Neural progenitor cell (in vitro differentiated cells): ENCODE measurements at regions not wholly inside any gene's neighbourhood (a gene's known extent, or its start where the extent isn't known, plus 50 kb on each side); places are given as distances from the start of the nearest gene placed in this dataset.

ENCODE experiments used
- DNase-seq: peaks from one replicate; pipeline ENCODE4 v3.0.0-alpha.2; 2016; ENCODE audit warnings: low spot score
- H2AFZ ChIP-seq: fragments of 200-600 bp; sonication (generic); replicated peaks from 2 replicates; pipeline ENCODE4 v1.6.1; 2016; ENCODE audit warnings: antibody characterized with exemption
- H3F3A ChIP-seq: fragments of 200-600 bp; sonication (generic); 2 replicates; pipeline ENCODE4 v1.6.1; 2016; ENCODE audit warnings: antibody characterized with exemption, low read depth
- H3K27ac ChIP-seq: fragments of 200-600 bp; sonication (generic); 2 replicates; pipeline ENCODE4 v1.5.1; 2016; ENCODE audit warnings: mild to moderate bottlenecking
- H3K27me3 ChIP-seq: fragments of 200-600 bp; sonication (generic); 2 replicates; pipeline ENCODE4 v1.6.1; 2016; ENCODE audit warnings: mild to moderate bottlenecking, moderate library complexity
- H3K36me3 ChIP-seq: fragments of 200-600 bp; sonication (generic); 2 replicates; pipeline ENCODE4 v1.5.1; 2016
- H3K4me1 ChIP-seq: fragments of 200-600 bp; sonication (generic); 2 replicates; pipeline ENCODE4 v1.6.1; 2016; ENCODE audit warnings: mixed run types
- H3K4me2 ChIP-seq: fragments of 200-600 bp; sonication (generic); 2 replicates; pipeline ENCODE4 v1.6.1; 2016
- H3K4me3 ChIP-seq: fragments of 200-600 bp; sonication (generic); 2 replicates; pipeline ENCODE4 v1.5.1; 2016
- H3K79me2 ChIP-seq: fragments of 200-600 bp; sonication (generic); 2 replicates; pipeline ENCODE4 v1.6.1; 2016; ENCODE audit warnings: low read depth
- H3K9ac ChIP-seq: fragments of 200-600 bp; sonication (generic); 2 replicates; pipeline ENCODE4 v1.6.1; 2016
- H3K9me3 ChIP-seq: fragments of 200-600 bp; sonication (generic); 2 replicates; pipeline ENCODE4 v1.5.1; 2016; ENCODE audit warnings: low read depth
- H4K20me1 ChIP-seq: fragments of 200-600 bp; sonication (generic); 2 replicates; pipeline ENCODE4 v1.6.1; 2016; ENCODE audit warnings: low read depth
- H3K27ac Mint-ChIP-seq: 3 replicates; pipeline ENCODE4 v1.8.0; 2021; ENCODE audit warnings: mixed read lengths
- H3K27me3 Mint-ChIP-seq: 2 replicates; pipeline ENCODE4 v1.8.0; 2022; ENCODE audit warnings: low read depth, mild to moderate bottlenecking, inconsistent platforms, moderate library complexity, mixed read lengths; ENCODE audit not compliant: insufficient read depth
- H3K36me3 Mint-ChIP-seq: 3 replicates; pipeline ENCODE4 v1.8.0; 2021; ENCODE audit warnings: mixed read lengths
- H3K4me1 Mint-ChIP-seq: 3 replicates; pipeline ENCODE4 v1.8.0; 2021; ENCODE audit warnings: mixed read lengths
- H3K4me3 Mint-ChIP-seq: 3 replicates; pipeline ENCODE4 v1.8.0; 2021; ENCODE audit warnings: mild to moderate bottlenecking, moderate library complexity, mixed read lengths
- H3K9me3 Mint-ChIP-seq: 3 replicates; pipeline ENCODE4 v1.8.0; 2020; ENCODE audit warnings: mixed read lengths
- EZH2 ChIP-seq: fragments of 200-600 bp; sonication (generic); IDR thresholded peaks from 2 replicates; pipeline ENCODE4 v1.6.1; 2017; ENCODE audit warnings: antibody characterized with exemption, mild to moderate bottlenecking, moderate library complexity
- EZH2phosphoT487 ChIP-seq: fragments of 200-600 bp; sonication (generic); IDR thresholded peaks from 2 replicates; pipeline ENCODE4 v1.6.1; 2017; ENCODE audit warnings: antibody characterized with exemption
- TF ChIP-seq, protein P1 (sequence below): fragments of 200-600 bp; sonication (generic); IDR thresholded peaks from 2 replicates; pipeline ENCODE4 v1.5.1; 2017; ENCODE audit warnings: antibody characterized with exemption, mild to moderate bottlenecking

- peaks cover 2% of the 10 kb centered on the region for H3K9me3 Mint-ChIP-seq
- Histone ChIP-seq H3K9me3 (no peaks in the 10 kb centered on the region), H3K4me3 (no peak overlapping the region), H3F3A (no peaks in the 10 kb centered on the region), H3K9ac (no peak overlapping the region), H4K20me1 (no peaks in the 10 kb centered on the region), H3K4me2 (no peak overlapping the region), H3K27ac (no peak overlapping the region), H3K27me3 (no peaks in the 10 kb centered on the region), H3K36me3 (no peaks in the 10 kb centered on the region), H3K79me2 (no peaks in the 10 kb centered on the region), H2AFZ (peak overlapping the region; percentile 56), H3K4me1 (no peaks in the 10 kb centered on the region)
- no peaks in the 10 kb centered on the region for H3K36me3 Mint-ChIP-seq
- no peak overlapping the region for H3K27ac Mint-ChIP-seq
- TF ChIP-seq, protein P1, sequence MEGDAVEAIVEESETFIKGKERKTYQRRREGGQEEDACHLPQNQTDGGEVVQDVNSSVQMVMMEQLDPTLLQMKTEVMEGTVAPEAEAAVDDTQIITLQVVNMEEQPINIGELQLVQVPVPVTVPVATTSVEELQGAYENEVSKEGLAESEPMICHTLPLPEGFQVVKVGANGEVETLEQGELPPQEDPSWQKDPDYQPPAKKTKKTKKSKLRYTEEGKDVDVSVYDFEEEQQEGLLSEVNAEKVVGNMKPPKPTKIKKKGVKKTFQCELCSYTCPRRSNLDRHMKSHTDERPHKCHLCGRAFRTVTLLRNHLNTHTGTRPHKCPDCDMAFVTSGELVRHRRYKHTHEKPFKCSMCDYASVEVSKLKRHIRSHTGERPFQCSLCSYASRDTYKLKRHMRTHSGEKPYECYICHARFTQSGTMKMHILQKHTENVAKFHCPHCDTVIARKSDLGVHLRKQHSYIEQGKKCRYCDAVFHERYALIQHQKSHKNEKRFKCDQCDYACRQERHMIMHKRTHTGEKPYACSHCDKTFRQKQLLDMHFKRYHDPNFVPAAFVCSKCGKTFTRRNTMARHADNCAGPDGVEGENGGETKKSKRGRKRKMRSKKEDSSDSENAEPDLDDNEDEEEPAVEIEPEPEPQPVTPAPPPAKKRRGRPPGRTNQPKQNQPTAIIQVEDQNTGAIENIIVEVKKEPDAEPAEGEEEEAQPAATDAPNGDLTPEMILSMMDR: no peak
- no peak for TF ChIP-seq EZH2phosphoT487
- TF ChIP-seq EZH2: no peak
- no peak for DNase-seq
- H3K4me3 Mint-ChIP-seq: no peak overlapping the region
- no peaks in the 10 kb centered on the region for H3K27me3 Mint-ChIP-seq
- no peaks in the 10 kb centered on the region for H3K4me1 Mint-ChIP-seq
Observed at GRCh38 chr1:221241157-221241556, 361.9 kb downstream of the HLX start.

DNA sequence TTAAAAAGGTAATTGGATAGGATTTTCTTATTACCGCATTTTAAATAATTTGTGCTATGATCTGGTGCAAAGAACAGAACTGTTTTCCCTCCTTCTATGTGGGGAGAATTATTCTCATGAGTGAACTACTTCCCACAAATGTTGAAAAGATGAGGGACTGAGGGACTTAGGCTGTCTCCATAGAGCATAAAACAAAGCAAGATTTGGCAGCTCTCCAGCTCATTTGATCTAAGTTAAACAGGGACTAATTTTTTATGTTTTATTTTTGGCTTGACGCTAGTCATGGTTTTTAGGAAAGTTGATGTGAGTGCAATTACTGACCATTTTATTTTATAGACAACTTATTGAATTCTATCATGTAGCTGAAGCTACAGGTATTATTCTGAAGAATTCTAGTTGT lies 362.3 kb downstream of the HLX start:
- Histone ChIP-seq H3K79me2 (no peaks in the 10 kb centered on the region), H3K9me3 (no peaks in the 10 kb centered on the region), H3F3A (no peaks in the 10 kb centered on the region), H2AFZ (no peak overlapping the region), H3K9ac (no peak overlapping the region), H3K27ac (no peak overlapping the region), H3K4me2 (no peak overlapping the region), H3K4me1 (no peaks in the 10 kb centered on the region), H4K20me1 (no peaks in the 10 kb centered on the region), H3K27me3 (no peaks in the 10 kb centered on the region), H3K4me3 (no peak overlapping the region), H3K36me3 (no peaks in the 10 kb centered on the region)
- Mint-ChIP-seq H3K27ac (no peak overlapping the region), H3K4me1 (no peaks in the 10 kb centered on the region), H3K27me3 (no peaks in the 10 kb centered on the region), H3K9me3 (peaks cover 2% of the 10 kb centered on the region), H3K36me3 (no peaks in the 10 kb centered on the region), H3K4me3 (no peak overlapping the region)
- DNase-seq: no peak
- no peak for TF ChIP-seq EZH2phosphoT487

- no peaks in the 10 kb centered on the region for H3K4me1 ChIP-seq
Observed at GRCh38 chr1:221246067-221246466, 366.8 kb downstream of the HLX start.

More at GRCh38 chr1:221246067-221246466, 366.8 kb downstream of the HLX start:
- Histone ChIP-seq H3F3A (no peaks in the 10 kb centered on the region), H3K27ac (no peak overlapping the region), H3K4me3 (no peak overlapping the region), H2AFZ (no peak overlapping the region), H3K36me3 (no peaks in the 10 kb centered on the region), H3K79me2 (no peaks in the 10 kb centered on the region), H3K27me3 (no peaks in the 10 kb centered on the region), H3K9me3 (no peaks in the 10 kb centered on the region), H3K9ac (no peak overlapping the region), H3K4me2 (no peak overlapping the region), H4K20me1 (no peaks in the 10 kb centered on the region)
- TF ChIP-seq EZH2phosphoT487: no peak
- TF ChIP-seq, protein P1: no peak
- no peak for TF ChIP-seq EZH2
- no peak overlapping the region for H3K4me3 Mint-ChIP-seq
- H3K36me3 Mint-ChIP-seq: no peaks in the 10 kb centered on the region
- H3K4me1 Mint-ChIP-seq: no peaks in the 10 kb centered on the region
- peaks cover 2% of the 10 kb centered on the region for H3K9me3 Mint-ChIP-seq
- H3K27me3 Mint-ChIP-seq: no peaks in the 10 kb centered on the region
- H3K27ac Mint-ChIP-seq: no peak overlapping the region
- DNase-seq: no peak
